HepG2 (cell line): ENCODE measurements at regions not wholly inside any gene's neighbourhood (a gene's known extent, or its start where the extent isn't known, plus 50 kb on each side); places are given as distances from the start of the nearest gene placed in this dataset.

Experiments
- ATAC-seq: fragments of 200-7000 bp; cut with Tn5 transposase; 3 replicates; pipeline ENCODE4 v1.9.1; 2020; ENCODE audit warnings: mild to moderate bottlenecking, moderate library complexity
- BruUV-seq: library from RNA; stranded (reverse); fragments of 400-500 nt; replicated peaks from 2 replicates; lab custom pipeline; 2021; lab: Mats Ljungman, UMichigan
- CTCF ChIA-PET: fragments of 300-600 bp; formaldehyde crosslinking; extraction: SDS; loops from one replicate; lab custom pipeline; 2021; ENCODE audit warnings: low total read pairs, inconsistent platforms, low intra/inter-chr PET ratio; lab: Yijun Ruan, JAX
- POLR2A ChIA-PET: fragments of 350-600 bp; sonication (Branson Sonifier 250); formaldehyde crosslinking; loops from one replicate; lab custom pipeline; 2020; ENCODE audit warnings: antibody characterized with exemption, inconsistent platforms; lab: Yijun Ruan, JAX
- DNase-seq: peaks from one replicate; pipeline ENCODE4 v3.0.0-alpha.2; 2015; ENCODE audit warnings: low spot score
- FAIRE-seq: peaks from 3 replicates; lab custom pipeline; 2011; peaks lifted over from hg19 to GRCh38; lab: Jason Lieb, UNC
- H2AFZ ChIP-seq: one replicate; pipeline ENCODE4 v1.6.1; 2011; ENCODE audit warnings: low read length, inconsistent platforms
- H3K27ac ChIP-seq: fragments of 300-600 bp; 3 replicates; pipeline ENCODE4 v1.8.0; 2011; ENCODE audit warnings: mixed run types, mild to moderate bottlenecking, mixed read lengths, low read length, inconsistent platforms; ENCODE audit not compliant: insufficient read depth; ENCODE audit errors: extremely low read length
- H3K27me3 ChIP-seq, 2 experiments: fragments of 200-600 bp in 1 of 2; 2 replicates in 1 of 2; 3 replicates in 1 of 2; pipeline versions ENCODE4 v1.6.0 to v1.8.0; 2011; ENCODE audit warnings: low read length in 2 of 2, mild to moderate bottlenecking in 2 of 2, moderate library complexity in 2 of 2, inconsistent platforms in 1 of 2; ENCODE audit not compliant: insufficient read depth in 2 of 2, control insufficient read depth in 1 of 2
- H3K36me3 ChIP-seq, 2 experiments: fragments of 200-600 bp in 1 of 2; replicated peaks in 1 of 2; 2 replicates in 1 of 2; 3 replicates in 1 of 2; pipeline versions ENCODE4 v1.5.1 to v1.8.0; 2011; ENCODE audit warnings: low read length in 2 of 2, inconsistent platforms in 1 of 2; ENCODE audit not compliant: insufficient read depth in 2 of 2, control insufficient read depth in 1 of 2
- H3K4me1 ChIP-seq: 2 replicates; pipeline ENCODE4 v1.5.1; 2012; ENCODE audit warnings: low read length, inconsistent platforms; ENCODE audit not compliant: insufficient read depth
- H3K4me2 ChIP-seq: 2 replicates; pipeline ENCODE4 v1.6.0; 2011; ENCODE audit warnings: low read depth, low read length, inconsistent platforms
- H3K4me3 ChIP-seq, 3 experiments: fragments of 200-600 bp in 1 of 3; sonication (generic), shearing (Covaris generic) in 1 of 3; replicated peaks in 1 of 3; 2 replicates each; pipeline ENCODE4 v1.5.1; 2011 to 2016; ENCODE audit warnings: low read length in 3 of 3, inconsistent platforms in 2 of 3, low read depth in 2 of 3, mild to moderate bottlenecking in 2 of 3, control low read depth in 1 of 3, mixed read lengths in 1 of 3; ENCODE audit not compliant: insufficient read depth in 1 of 3
- H3K79me2 ChIP-seq: one replicate; pipeline ENCODE4 v1.6.1; 2011; ENCODE audit warnings: low read length, inconsistent platforms; ENCODE audit not compliant: insufficient read depth
- H3K9ac ChIP-seq: 2 replicates; pipeline ENCODE4 v1.6.0; 2011; ENCODE audit warnings: mild to moderate bottlenecking, low read depth, low read length, inconsistent platforms; ENCODE audit not compliant: insufficient read depth
- H3K9me3 ChIP-seq: 2 replicates; pipeline ENCODE4 v1.5.1; 2012; ENCODE audit warnings: mild to moderate bottlenecking, low read length
- H4K20me1 ChIP-seq: 2 replicates; pipeline ENCODE4 v1.6.0; 2011; ENCODE audit warnings: inconsistent platforms, mild to moderate bottlenecking, low read length, moderate library complexity; ENCODE audit not compliant: insufficient read depth
- CHD2 ChIP-seq: IDR thresholded peaks from 2 replicates; pipeline ENCODE4 v1.6.1; 2011; ENCODE audit warnings: low read depth, low read length, improper control_type of control experiment
- IKZF5 ChIP-seq: IDR thresholded peaks from 2 replicates; pipeline ENCODE4 v1.6.1; 2018; ENCODE audit warnings: missing genetic modification reagents, mild to moderate bottlenecking, missing compliant biosample characterization
- KAT2B ChIP-seq: fragments of 150-350 bp; IDR thresholded peaks from 2 replicates; pipeline ENCODE4 v1.6.1; 2014; ENCODE audit warnings: low read depth, low read length, borderline replicate concordance
- KDM4B ChIP-seq: sonication (generic); formaldehyde crosslinking; IDR thresholded peaks from 2 replicates; pipeline ENCODE4 v1.4.0; 2020; ENCODE audit warnings: missing genetic modification reagents
- NPAS2 ChIP-seq: sonication (generic); formaldehyde crosslinking; IDR thresholded peaks from 2 replicates; pipeline ENCODE4 v1.8.0; 2022; ENCODE audit warnings: mild to moderate bottlenecking, missing genetic modification reagents, borderline replicate concordance
- NR2C2 ChIP-seq: sonication (generic); formaldehyde crosslinking; IDR thresholded peaks from 2 replicates; pipeline ENCODE4 v1.4.0; 2020; ENCODE audit warnings: missing genetic modification reagents, mild to moderate bottlenecking, moderate library complexity, borderline replicate concordance
- NRL ChIP-seq: sonication (generic); formaldehyde crosslinking; IDR thresholded peaks from 2 replicates; pipeline ENCODE4 v1.5.0; 2020; ENCODE audit warnings: missing genetic modification reagents, mild to moderate bottlenecking, moderate library complexity, borderline replicate concordance
- PHF5A ChIP-seq: IDR thresholded peaks from one replicate; pipeline ENCODE4 v1.6.1; 2018; ENCODE audit warnings: low read depth, missing genetic modification reagents; ENCODE audit not compliant: unreplicated experiment
- PHF8 ChIP-seq: sonication (generic); formaldehyde crosslinking; IDR thresholded peaks from 2 replicates; pipeline ENCODE4 v1.5.0; 2020; ENCODE audit warnings: missing genetic modification reagents
- ZC3H13 ChIP-seq: sonication (generic); formaldehyde crosslinking; IDR thresholded peaks from 2 replicates; pipeline ENCODE4 v1.8.1; 2023; ENCODE audit warnings: mild to moderate bottlenecking, missing genetic modification reagents, moderate library complexity
- ZFP36L2 ChIP-seq: sonication (generic); formaldehyde crosslinking; IDR thresholded peaks from 2 replicates; pipeline ENCODE4 v1.4.0; 2020; ENCODE audit warnings: missing genetic modification reagents
- ZNF17 ChIP-seq: sonication (generic); formaldehyde crosslinking; IDR thresholded peaks from 2 replicates; pipeline ENCODE4 v1.5.0; 2020; ENCODE audit warnings: mild to moderate bottlenecking, missing genetic modification reagents
- ZNF275 ChIP-seq: sonication (generic); formaldehyde crosslinking; IDR thresholded peaks from 2 replicates; pipeline ENCODE4 v1.8.0; 2022; ENCODE audit warnings: missing genetic modification reagents, mild to moderate bottlenecking, inconsistent platforms, borderline replicate concordance
- ZNF326 ChIP-seq: sonication (generic); formaldehyde crosslinking; IDR thresholded peaks from 2 replicates; pipeline ENCODE4 v1.4.0; 2020; ENCODE audit warnings: missing genetic modification reagents, borderline replicate concordance
- ZNF503 ChIP-seq: sonication (generic); formaldehyde crosslinking; IDR thresholded peaks from 2 replicates; pipeline ENCODE4 v1.4.0; 2020; ENCODE audit warnings: missing genetic modification reagents
- ZNF800 ChIP-seq: sonication (generic); formaldehyde crosslinking; IDR thresholded peaks from 2 replicates; pipeline ENCODE4 v1.4.0; 2020; ENCODE audit warnings: missing genetic modification reagents
- ZSCAN9 ChIP-seq: IDR thresholded peaks from 2 replicates; pipeline ENCODE4 v1.6.1; 2016; ENCODE audit warnings: borderline replicate concordance
- WGBS: methylation state at CpG from one replicate; pipeline ENCODE4 v1.1.6; 2017; ENCODE audit warnings: low lambda C conversion rate; 5-methylcytosine and 5-hydroxymethylcytosine counted together
- in situ Hi-C: cut with HindIII; loops from 2 replicates; pipeline ENCODE4 v1.10.0; 2017; ENCODE audit warnings: low pct_unique_long_range_greater_than_20kb; ENCODE audit not compliant: extremely low pct_ligation_motif_present
- intact Hi-C: fragments of 100-400 bp; cut with micrococcal nuclease; formaldehyde crosslinking; loops from one replicate; pipeline ENCODE4 v1.10.0; 2022; ENCODE audit not compliant: unreplicated experiment

- CTCF ChIA-PET: no interaction called here
- in situ Hi-C loops: no loop called here
- Histone ChIP-seq H3K9me3 (no peaks in the 10 kb centered on the region), H2AFZ (no peak overlapping the region), H3K27ac (no peak overlapping the region), H3K36me3 (no peaks in the 10 kb centered on the region), H3K9ac (no peak overlapping the region), H4K20me1 (no peaks in the 10 kb centered on the region), H3K4me3 (no peak overlapping the region), H3K79me2 (no peaks in the 10 kb centered on the region), H3K4me1 (no peaks in the 10 kb centered on the region), H3K27me3 (no peaks in the 10 kb centered on the region), H3K4me2 (no peak overlapping the region)
- ATAC-seq: no peak
- no peak for DNase-seq
- FAIRE-seq: no peak
- intact Hi-C loops: no loop called here
- no TSS peak for BruUV-seq
- 6% methylated on average over 2 of the region's 4 CpGs for WGBS
- POLR2A ChIA-PET: no interaction called here
- TF ChIP-seq CHD2: no peak
- TF ChIP-seq ZSCAN9 (CRISPR knock-in tag): no peak
- TF ChIP-seq ZNF17 (CRISPR knock-in tag): no peak
- TF ChIP-seq ZFP36L2 (CRISPR knock-in tag): no peak
- no peak for TF ChIP-seq NPAS2 (CRISPR knock-in tag)
- TF ChIP-seq ZNF275: no peak
- TF ChIP-seq IKZF5 (CRISPR knock-in tag): no peak
- TF ChIP-seq PHF5A (CRISPR knock-in tag): no peak
- TF ChIP-seq NR2C2: no peak
- TF ChIP-seq ZNF326 (CRISPR knock-in tag): no peak
- TF ChIP-seq ZNF503 (CRISPR knock-in tag): no peak
- TF ChIP-seq ZC3H13 (CRISPR knock-in tag): no peak
- no peak for TF ChIP-seq KDM4B (CRISPR knock-in tag)
- no peak for TF ChIP-seq NRL
- no peak for TF ChIP-seq KAT2B
- TF ChIP-seq ZNF800 (CRISPR knock-in tag): no peak
- no peak for TF ChIP-seq PHF8
Observed at GRCh38 chrY:19892076-19892964, 147.8 kb upstream of the KDM5D start.
